H9 (cell line): ENCODE measurements at regions not wholly inside any gene's neighbourhood (a gene's known extent, or its start where the extent isn't known, plus 50 kb on each side); places are given as distances from the start of the nearest gene placed in this dataset.

Experiments used
- DNase-seq: peaks from one replicate; pipeline ENCODE4 v3.0.0-alpha.2; 2017
- H2AFZ ChIP-seq: one replicate; pipeline ENCODE4 v1.6.1; 2013; ENCODE audit warnings: mild to moderate bottlenecking, low read length, control low read depth, moderate library complexity
- H2AK5ac ChIP-seq: 2 replicates; pipeline ENCODE4 v1.6.1; 2013; ENCODE audit warnings: low read length, control low read depth, mixed read lengths; ENCODE audit not compliant: insufficient read length
- H2BK120ac ChIP-seq: one replicate; pipeline ENCODE4 v1.6.1; 2013; ENCODE audit warnings: low read depth, mild to moderate bottlenecking, low read length, control low read depth, inconsistent platforms; ENCODE audit not compliant: poor library complexity, severe bottlenecking
- H2BK12ac ChIP-seq: 2 replicates; pipeline ENCODE4 v1.6.1; 2013; ENCODE audit warnings: low read length, control low read depth, mixed read lengths, low read depth; ENCODE audit not compliant: insufficient read length
- H2BK15ac ChIP-seq: 2 replicates; pipeline ENCODE4 v1.6.1; 2013; ENCODE audit warnings: low read depth, low read length, control low read depth
- H2BK20ac ChIP-seq: one replicate; pipeline ENCODE4 v1.6.1; 2013; ENCODE audit warnings: low read depth, mild to moderate bottlenecking, low read length, control low read depth, inconsistent platforms; ENCODE audit not compliant: poor library complexity, severe bottlenecking
- H2BK5ac ChIP-seq: 2 replicates; pipeline ENCODE4 v1.6.1; 2013; ENCODE audit warnings: low read length, control low read depth, mixed read lengths; ENCODE audit not compliant: insufficient read length
- H3K14ac ChIP-seq: 2 replicates; pipeline ENCODE4 v1.6.1; 2013; ENCODE audit warnings: low read length, control low read depth; ENCODE audit not compliant: insufficient read depth
- H3K18ac ChIP-seq: 2 replicates; pipeline ENCODE4 v1.6.1; 2013; ENCODE audit warnings: low read depth, mild to moderate bottlenecking, mixed read lengths, low read length, control low read depth; ENCODE audit not compliant: insufficient read length
- H3K23ac ChIP-seq: 2 replicates; pipeline ENCODE4 v1.6.1; 2013; ENCODE audit warnings: low read length, control low read depth, mixed read lengths, low read depth; ENCODE audit not compliant: insufficient read length
- H3K23me2 ChIP-seq: 2 replicates; pipeline ENCODE4 v1.6.1; 2013; ENCODE audit warnings: low read depth, mild to moderate bottlenecking, mixed read lengths, low read length, control low read depth; ENCODE audit not compliant: insufficient read length, poor library complexity, severe bottlenecking
- H3K27ac ChIP-seq: 2 replicates; pipeline ENCODE4 v1.5.1; 2013; ENCODE audit warnings: low read length, control low read depth, mixed read lengths, low read depth; ENCODE audit not compliant: insufficient read length
- H3K27me3 ChIP-seq: 2 replicates; pipeline ENCODE4 v1.6.1; 2013; ENCODE audit warnings: low read length, control low read depth, inconsistent platforms; ENCODE audit not compliant: insufficient read depth
- H3K4ac ChIP-seq: 2 replicates; pipeline ENCODE4 v1.6.1; 2013; ENCODE audit warnings: low read depth, mild to moderate bottlenecking, control low read depth, inconsistent platforms, low read length, moderate library complexity
- H3K4me1 ChIP-seq: 2 replicates; pipeline ENCODE4 v1.6.1; 2013; ENCODE audit warnings: low read length, control low read depth, inconsistent platforms; ENCODE audit not compliant: insufficient read depth
- H3K4me2 ChIP-seq: 2 replicates; pipeline ENCODE4 v1.6.1; 2013; ENCODE audit warnings: low read length, control low read depth, mixed read lengths; ENCODE audit not compliant: insufficient read length, insufficient read depth
- H3K56ac ChIP-seq: 2 replicates; pipeline ENCODE4 v1.6.1; 2013; ENCODE audit warnings: low read depth, mild to moderate bottlenecking, mixed read lengths, low read length, control low read depth; ENCODE audit not compliant: insufficient read length
- H3K79me1 ChIP-seq: 2 replicates; pipeline ENCODE4 v1.6.1; 2013; ENCODE audit warnings: low read depth, mild to moderate bottlenecking, moderate library complexity, low read length, control low read depth, inconsistent platforms; ENCODE audit not compliant: insufficient read depth, poor library complexity, severe bottlenecking
- H3K79me2 ChIP-seq: 2 replicates; pipeline ENCODE4 v1.6.1; 2013; ENCODE audit warnings: low read length, control low read depth, inconsistent platforms; ENCODE audit not compliant: insufficient read depth
- H3K9ac ChIP-seq: 2 replicates; pipeline ENCODE4 v1.6.1; 2013; ENCODE audit warnings: low read length, control low read depth, mixed read lengths; ENCODE audit not compliant: insufficient read length; ENCODE audit errors: extremely low read depth
- H3K9me3 ChIP-seq: one replicate; pipeline ENCODE4 v1.6.1; 2013; ENCODE audit warnings: low read depth, low read length, inconsistent platforms; ENCODE audit not compliant: control insufficient read depth
- H3T11ph ChIP-seq: one replicate; pipeline ENCODE4 v1.6.1; 2013; ENCODE audit warnings: mild to moderate bottlenecking, low read length, control low read depth, inconsistent platforms
- H4K20me1 ChIP-seq: one replicate; pipeline ENCODE4 v1.6.1; 2013; ENCODE audit not compliant: control insufficient read depth, insufficient read length, insufficient read depth
- H4K5ac ChIP-seq: 2 replicates; pipeline ENCODE4 v1.6.1; 2013; ENCODE audit warnings: low read depth, mild to moderate bottlenecking, mixed read lengths, low read length, control low read depth; ENCODE audit not compliant: insufficient read length
- H4K8ac ChIP-seq: replicated peaks from 2 replicates; pipeline ENCODE4 v1.6.1; 2013; ENCODE audit warnings: low read length, control low read depth, mixed read lengths, low read depth; ENCODE audit not compliant: insufficient read length
- H4K91ac ChIP-seq: 2 replicates; pipeline ENCODE4 v1.6.1; 2013; ENCODE audit warnings: low read depth, mild to moderate bottlenecking, moderate library complexity, mixed read lengths, low read length, control low read depth; ENCODE audit not compliant: insufficient read length
- H3K27ac Mint-ChIP-seq, 3 experiments: 2 replicates in 2 of 3; 3 replicates in 1 of 3; pipeline ENCODE4 v1.8.0; 2020 to 2021; ENCODE audit warnings: mixed read lengths in 3 of 3, mild to moderate bottlenecking in 1 of 3, moderate library complexity in 1 of 3
- H3K27me3 Mint-ChIP-seq: 2 replicates; pipeline ENCODE4 v1.8.0; 2021; ENCODE audit warnings: low read depth, mild to moderate bottlenecking, moderate library complexity, mixed read lengths
- H3K36me3 Mint-ChIP-seq, 3 experiments: 2 replicates in 2 of 3; 3 replicates in 1 of 3; pipeline ENCODE4 v1.8.0; 2020 to 2021; ENCODE audit warnings: low read depth in 3 of 3, mixed read lengths in 3 of 3; ENCODE audit not compliant: insufficient read depth in 1 of 3
- H3K4me1 Mint-ChIP-seq, 2 experiments: 2 replicates each; pipeline ENCODE4 v1.8.0; 2020; ENCODE audit warnings: mixed read lengths in 2 of 2
- H3K4me3 Mint-ChIP-seq, 2 experiments: 2 replicates in 1 of 2; 3 replicates in 1 of 2; pipeline ENCODE4 v1.8.0; 2020 to 2021; ENCODE audit warnings: mild to moderate bottlenecking in 2 of 2, mixed read lengths in 2 of 2, moderate library complexity in 1 of 2
- H3K9me3 Mint-ChIP-seq, 2 experiments: 2 replicates in 1 of 2; 3 replicates in 1 of 2; pipeline ENCODE4 v1.8.0; 2020; ENCODE audit warnings: mild to moderate bottlenecking in 2 of 2, mixed read lengths in 2 of 2, moderate library complexity in 1 of 2
- WGBS: extraction: QIAGEN DNeasy Blood & Tissue Kit; methylation state at CpG from one replicate; pipeline ENCODE4 v1.1.7; 2013; ENCODE audit warnings: missing lambda C conversion rate, low lambda C conversion rate, mixed read lengths; ENCODE audit not compliant: insufficient read length; ENCODE audit errors: extremely low coverage; 5-methylcytosine and 5-hydroxymethylcytosine counted together
- TF ChIP-seq, protein P1 (sequence below): fragments of 200-600 bp; sonication (generic); conservative IDR thresholded peaks from 3 replicates; pipeline ENCODE4 v1.8.0; 2021; ENCODE audit warnings: antibody characterized with exemption, mild to moderate bottlenecking

DNA sequence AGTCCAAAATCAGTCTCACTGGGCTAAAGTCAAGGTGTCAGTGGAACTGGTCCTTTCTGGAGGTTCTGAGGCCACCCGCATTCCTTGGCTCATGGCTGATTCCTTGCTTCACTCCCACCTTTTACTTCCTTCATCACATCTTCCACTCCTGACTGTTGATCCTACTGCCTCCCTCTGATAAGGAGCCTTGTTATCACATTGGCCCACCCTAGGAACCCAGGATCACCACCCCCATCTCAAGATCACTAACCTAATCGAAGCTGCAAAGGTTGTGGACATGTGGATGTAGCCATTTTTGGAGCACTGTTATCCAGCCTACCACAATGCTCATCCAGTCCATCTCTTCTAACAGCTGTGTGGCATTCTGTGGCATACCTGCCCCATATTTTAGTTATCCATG, 87.2 kb downstream of the TNFAIP3 start:
- H2BK15ac ChIP-seq, result no peak overlapping the region
- WGBS, result no CpG with 5 or more reads among the region's 2 CpGs
- H3K9me3 ChIP-seq, result no peaks in the 10 kb centered on the region
- no peak overlapping the region for H3T11ph ChIP-seq
- no peak overlapping the region for H2BK120ac ChIP-seq
- no peak overlapping the region for H4K5ac ChIP-seq
- no peaks in the 10 kb centered on the region for H3K79me2 ChIP-seq
- H3K18ac ChIP-seq, result no peak overlapping the region
- no peak overlapping the region for H2BK5ac ChIP-seq
- H3K27me3 Mint-ChIP-seq, result no peaks in the 10 kb centered on the region
- no peaks in the 10 kb centered on the region for H3K9me3 Mint-ChIP-seq
- H3K4me1 ChIP-seq, result no peaks in the 10 kb centered on the region; the same call in 1 of the 2 replicates
- H3K23ac ChIP-seq, result no peak overlapping the region
- no peak overlapping the region for H4K8ac ChIP-seq
- no peak overlapping the region for H3K4me3 Mint-ChIP-seq
- H2BK12ac ChIP-seq, result no peak overlapping the region
- no peak overlapping the region for H3K27ac ChIP-seq
- peaks cover 0 to 4% (median 3%) of the 10 kb centered on the region in 3 experiments; a peak in 2 of 7 replicates for H3K36me3 Mint-ChIP-seq
- no peak for DNase-seq
- TF ChIP-seq, protein P1, sequence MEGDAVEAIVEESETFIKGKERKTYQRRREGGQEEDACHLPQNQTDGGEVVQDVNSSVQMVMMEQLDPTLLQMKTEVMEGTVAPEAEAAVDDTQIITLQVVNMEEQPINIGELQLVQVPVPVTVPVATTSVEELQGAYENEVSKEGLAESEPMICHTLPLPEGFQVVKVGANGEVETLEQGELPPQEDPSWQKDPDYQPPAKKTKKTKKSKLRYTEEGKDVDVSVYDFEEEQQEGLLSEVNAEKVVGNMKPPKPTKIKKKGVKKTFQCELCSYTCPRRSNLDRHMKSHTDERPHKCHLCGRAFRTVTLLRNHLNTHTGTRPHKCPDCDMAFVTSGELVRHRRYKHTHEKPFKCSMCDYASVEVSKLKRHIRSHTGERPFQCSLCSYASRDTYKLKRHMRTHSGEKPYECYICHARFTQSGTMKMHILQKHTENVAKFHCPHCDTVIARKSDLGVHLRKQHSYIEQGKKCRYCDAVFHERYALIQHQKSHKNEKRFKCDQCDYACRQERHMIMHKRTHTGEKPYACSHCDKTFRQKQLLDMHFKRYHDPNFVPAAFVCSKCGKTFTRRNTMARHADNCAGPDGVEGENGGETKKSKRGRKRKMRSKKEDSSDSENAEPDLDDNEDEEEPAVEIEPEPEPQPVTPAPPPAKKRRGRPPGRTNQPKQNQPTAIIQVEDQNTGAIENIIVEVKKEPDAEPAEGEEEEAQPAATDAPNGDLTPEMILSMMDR, result no peak
- no peak overlapping the region; a peak in 1 of 7 replicates for H3K27ac Mint-ChIP-seq
- H3K56ac ChIP-seq, result no peak overlapping the region
- H3K14ac ChIP-seq, result no peak overlapping the region
- H3K9ac ChIP-seq, result no peak overlapping the region
- H3K4ac ChIP-seq, result no peak overlapping the region
- H2BK20ac ChIP-seq, result no peak overlapping the region
- no peaks in the 10 kb centered on the region for H3K79me1 ChIP-seq
- no peak overlapping the region for H4K91ac ChIP-seq
- no peak overlapping the region for H2AK5ac ChIP-seq
- no peak overlapping the region for H2AFZ ChIP-seq
- H3K23me2 ChIP-seq, result no peaks in the 10 kb centered on the region
- no peaks in the 10 kb centered on the region for H4K20me1 ChIP-seq
- no peak overlapping the region for H3K4me2 ChIP-seq
- no peaks in the 10 kb centered on the region for H3K27me3 ChIP-seq
- peaks cover 0 to 5% of the 10 kb centered on the region in 2 experiments; a peak in 1 of 4 replicates for H3K4me1 Mint-ChIP-seq
